ENCODE measurements at regions not wholly inside any gene's neighbourhood (a gene's known extent, or its start where the extent isn't known, plus 50 kb on each side); places are given as distances from the start of the nearest gene placed in this dataset.

- H3K9me3 ChIP-seq, result no peaks in the 10 kb centered on the region
- ATAC-seq, result no peak
- no peaks in the 10 kb centered on the region for H3K36me3 ChIP-seq
- WGBS (ENCODE audit: insufficient coverage, low coverage, low lambda C conversion rate, missing lambda C conversion rate), result 66% methylated on average over 2 of the region's 2 CpGs
- intact Hi-C loops (cut with DNase I), result no loop called here
- no peaks in the 10 kb centered on the region for H3K4me1 ChIP-seq
- no peak overlapping the region for H3K27ac ChIP-seq
- H3K4me3 ChIP-seq, result no peak overlapping the region
- DNase-seq, result no peak
- TF ChIP-seq POLR2A (IDR thresholded peaks at IDR 0.05) (no peak), CTCF (IDR thresholded peaks at IDR 0.05) (no peak)
- H3K27me3 ChIP-seq, result no peaks in the 10 kb centered on the region
These were observed 56.4 kb upstream of the VRK2 start for GRCh38 chr2:57990118-57990725.

Small RNAs in the stretch of these regions (small RNA-seq; reads per million reads assigned to genes)
- gene PPIAP63 (0 reads per million in 2 experiments), gene RF00592 (0 reads per million in 2 experiments)
